Endothelial cell of umbilical vein (primary cell): ENCODE measurements at regions not wholly inside any gene's neighbourhood (a gene's known extent, or its start where the extent isn't known, plus 50 kb on each side); places are given as distances from the start of the nearest gene placed in this dataset.

Experiments
- BruUV-seq: library from RNA; stranded (reverse); fragments of 400-500 nt; replicated peaks from 2 replicates; lab custom pipeline; 2021; lab: Mats Ljungman, UMichigan
- CTCF ChIA-PET: fragments of 300-600, 350-600 bp; sonication (Branson Sonifier 250); formaldehyde crosslinking; loops from one replicate; lab custom pipeline; 2021; ENCODE audit warnings: antibody characterized with exemption, inconsistent platforms; lab: Charles Lee
- POLR2A ChIA-PET: fragments of 300-600, 350-600 bp; sonication (Branson Sonifier 250); formaldehyde crosslinking; loops from one replicate; lab custom pipeline; 2021; ENCODE audit warnings: antibody characterized with exemption, inconsistent platforms; lab: Charles Lee
- DNase-seq: peaks from one replicate; pipeline ENCODE4 v3.0.0-alpha.2; 2011; ENCODE audit warnings: low read depth, low spot score
- FAIRE-seq: peaks from 2 replicates; lab custom pipeline; 2011; peaks lifted over from hg19 to GRCh38; lab: Jason Lieb, UNC
- H2AFZ ChIP-seq: 2 replicates; pipeline ENCODE4 v1.6.0; 2012; ENCODE audit warnings: low read depth, low read length, control low read depth, inconsistent platforms
- H3K27ac ChIP-seq: 2 replicates; pipeline ENCODE4 v1.5.1; 2011; ENCODE audit warnings: low read depth, mild to moderate bottlenecking, control low read depth, low read length, moderate library complexity; ENCODE audit not compliant: insufficient read depth
- H3K27me3 ChIP-seq, 2 experiments: 2 replicates each; pipeline versions ENCODE4 v1.6.0 to v1.6.1; 2011; ENCODE audit warnings: low read length in 2 of 2, mixed read lengths in 1 of 2; ENCODE audit not compliant: control insufficient read depth in 2 of 2, insufficient read depth in 2 of 2
- H3K36me3 ChIP-seq, 2 experiments: 2 replicates in 1 of 2; 3 replicates in 1 of 2; pipeline ENCODE4 v1.5.1; 2011; ENCODE audit warnings: low read length in 2 of 2, mild to moderate bottlenecking in 1 of 2, moderate library complexity in 1 of 2; ENCODE audit not compliant: control insufficient read depth in 2 of 2, insufficient read depth in 2 of 2; ENCODE audit errors: extremely low read depth in 1 of 2
- H3K4me1 ChIP-seq: 3 replicates; pipeline ENCODE4 v1.5.1; 2011; ENCODE audit warnings: mild to moderate bottlenecking, low read length; ENCODE audit not compliant: control insufficient read depth, insufficient read depth; ENCODE audit errors: extremely low read depth
- H3K4me2 ChIP-seq: 2 replicates; pipeline ENCODE4 v1.6.1; 2011; ENCODE audit warnings: low read length, control low read depth, mixed read lengths; ENCODE audit not compliant: insufficient read depth
- H3K4me3 ChIP-seq, 3 experiments: fragments of 200-600 bp in 1 of 3; sonication (generic), shearing (Covaris generic) in 1 of 3; replicated peaks in 1 of 3; 2 replicates each; pipeline ENCODE4 v1.5.1; 2011 to 2016; ENCODE audit warnings: control low read depth in 3 of 3, low read length in 3 of 3, mild to moderate bottlenecking in 2 of 3, inconsistent platforms in 1 of 3, low read depth in 1 of 3, moderate library complexity in 1 of 3; ENCODE audit not compliant: insufficient read depth in 1 of 3
- H3K79me2 ChIP-seq: 2 replicates; pipeline ENCODE4 v1.6.0; 2012; ENCODE audit warnings: low read length, inconsistent platforms; ENCODE audit not compliant: control insufficient read depth, insufficient read depth
- H3K9ac ChIP-seq: replicated peaks from 2 replicates; pipeline ENCODE3; 2011; ENCODE audit warnings: low read length, control low read depth; ENCODE audit not compliant: insufficient read depth; ENCODE audit errors: extremely low read depth
- H3K9me1 ChIP-seq: replicated peaks from 3 replicates; pipeline ENCODE4 v1.6.0; 2011; ENCODE audit warnings: mild to moderate bottlenecking, low read length; ENCODE audit not compliant: control insufficient read depth, insufficient read depth; ENCODE audit errors: extremely low read depth
- H3K9me3 ChIP-seq: replicated peaks from 2 replicates; pipeline ENCODE4 v1.5.1; 2012; ENCODE audit warnings: low read length, inconsistent platforms; ENCODE audit not compliant: control insufficient read depth, insufficient read depth
- H4K20me1 ChIP-seq: replicated peaks from 2 replicates; pipeline ENCODE3; 2011; ENCODE audit warnings: mild to moderate bottlenecking, low read length; ENCODE audit not compliant: control insufficient read depth, insufficient read depth; ENCODE audit errors: extremely low read depth
- CTCF ChIP-seq, 2 donors: IDR thresholded peaks; 1 replicate in 1 of 2; 2 replicates in 1 of 2; pipeline ENCODE4 v1.5.1; 2011; ENCODE audit warnings: low read length in 2 of 2, mild to moderate bottlenecking in 2 of 2, moderate library complexity in 2 of 2, control low read depth in 1 of 2, inconsistent platforms in 1 of 2, low read depth in 1 of 2; ENCODE audit not compliant: insufficient read depth in 1 of 2; ENCODE audit errors: extremely low read depth in 1 of 2
- EZH2 ChIP-seq: IDR thresholded peaks from 2 replicates; pipeline ENCODE4 v1.6.1; 2012; ENCODE audit warnings: borderline replicate concordance, low read depth, mild to moderate bottlenecking, moderate library complexity, low read length, inconsistent platforms; ENCODE audit not compliant: severe bottlenecking
- FOS ChIP-seq: IDR thresholded peaks from 2 replicates; pipeline ENCODE4 v1.6.1; 2011; ENCODE audit warnings: mild to moderate bottlenecking, low read length, moderate library complexity, borderline replicate concordance; ENCODE audit not compliant: insufficient read depth
- GATA2 ChIP-seq: IDR thresholded peaks from 2 replicates; pipeline ENCODE4 v1.7.0; 2011; ENCODE audit warnings: low read depth, mild to moderate bottlenecking, moderate library complexity, mixed read lengths, low read length; ENCODE audit not compliant: insufficient read length, insufficient read depth
- JUN ChIP-seq: IDR thresholded peaks from 2 replicates; pipeline ENCODE4 v1.6.1; 2011; ENCODE audit warnings: borderline replicate concordance, low read depth; ENCODE audit not compliant: insufficient read length, insufficient read depth
- MAX ChIP-seq: IDR thresholded peaks from 2 replicates; pipeline ENCODE4 v1.6.1; 2011; ENCODE audit not compliant: insufficient read depth, insufficient read length
- MYC ChIP-seq: IDR thresholded peaks from one replicate; pipeline ENCODE4 v1.6.1; 2011; ENCODE audit warnings: mild to moderate bottlenecking, low read depth, low read length
- POLR2A ChIP-seq: IDR thresholded peaks from 2 replicates; pipeline ENCODE4 v1.6.1; 2012; ENCODE audit warnings: low read depth, mild to moderate bottlenecking, control low read depth, low read length
- POLR2AphosphoS5 ChIP-seq: IDR thresholded peaks from 2 replicates; pipeline ENCODE4 v1.6.1; 2012; ENCODE audit warnings: low read depth, mild to moderate bottlenecking, control low read depth, low read length, moderate library complexity; ENCODE audit not compliant: insufficient read depth
- dilution Hi-C: fragments of 300-500 bp; cut with MboI; formaldehyde crosslinking; loops from one replicate; pipeline ENCODE4 v1.15.0; 2019; ENCODE audit warnings: low sequenced_read_pairs; ENCODE audit not compliant: extremely low pct_ligation_motif_present
- intact Hi-C: fragments of 100-400 bp; cut with micrococcal nuclease; formaldehyde crosslinking; loops from one replicate; pipeline ENCODE4 v1.10.0; 2022

GRCh38 chr3:118167571-118167970, 867.1 kb downstream of the IGSF11 start:
- POLR2A ChIA-PET: no interaction called here
- Histone ChIP-seq H3K9ac (no peak overlapping the region), H3K9me1 (no peaks in the 10 kb centered on the region), H3K36me3 (no peaks in the 10 kb centered on the region), H3K79me2 (no peaks in the 10 kb centered on the region), H3K9me3 (no peaks in the 10 kb centered on the region), H2AFZ (no peak overlapping the region), H3K4me3 (no peak overlapping the region), H3K27ac (no peak overlapping the region), H4K20me1 (no peaks in the 10 kb centered on the region), H3K27me3 (no peaks in the 10 kb centered on the region), H3K4me1 (no peaks in the 10 kb centered on the region), H3K4me2 (no peak overlapping the region)
- TF ChIP-seq JUN: no peak
- no peak for TF ChIP-seq POLR2A
- no peak for TF ChIP-seq MYC
- no peak for TF ChIP-seq EZH2
- no peak for TF ChIP-seq MAX
- no peak for TF ChIP-seq POLR2AphosphoS5
- no peak for TF ChIP-seq CTCF (IDR thresholded peaks at IDR 0.05; ENCODE audit: extremely low read depth in 1 of 2, insufficient read depth in 1 of 2, low read depth in 1 of 2, low read length in 2 of 2)
- TF ChIP-seq FOS: no peak
- dilution Hi-C loops: no loop called here
- no peak for DNase-seq
- no peak for FAIRE-seq
- no TSS peak for BruUV-seq
- CTCF ChIA-PET: no interaction called here
- intact Hi-C loops: no loop called here

GRCh38 chr3:118168175-118168574, 866.5 kb downstream of the IGSF11 start:
- no peaks in the 10 kb centered on the region for H3K9me1 ChIP-seq
- H3K79me2 ChIP-seq: no peaks in the 10 kb centered on the region
- ChIA-PET POLR2A (no interaction called here), CTCF (no interaction called here)
- dilution Hi-C loops: no loop called here
- no peak for FAIRE-seq
- no peak overlapping the region for H3K9ac ChIP-seq
- no peaks in the 10 kb centered on the region for H3K27me3 ChIP-seq
- intact Hi-C loops: no loop called here
- BruUV-seq: no TSS peak
- no peak for DNase-seq
- no peak overlapping the region for H3K27ac ChIP-seq
- H4K20me1 ChIP-seq: no peaks in the 10 kb centered on the region
- no peak for TF ChIP-seq FOS
- no peak for TF ChIP-seq MAX
- TF ChIP-seq MYC: no peak
- TF ChIP-seq JUN: no peak
- no peak for TF ChIP-seq CTCF (IDR thresholded peaks at IDR 0.05; ENCODE audit: extremely low read depth in 1 of 2, insufficient read depth in 1 of 2, low read depth in 1 of 2, low read length in 2 of 2)
- TF ChIP-seq EZH2: no peak
- no peak for TF ChIP-seq POLR2A
- TF ChIP-seq POLR2AphosphoS5: no peak
- no peak for TF ChIP-seq GATA2
- H3K4me1 ChIP-seq: no peaks in the 10 kb centered on the region
- H2AFZ ChIP-seq: no peak overlapping the region
- H3K9me3 ChIP-seq: no peaks in the 10 kb centered on the region
- H3K4me2 ChIP-seq: no peak overlapping the region
- H3K4me3 ChIP-seq: no peak overlapping the region
- H3K36me3 ChIP-seq: no peaks in the 10 kb centered on the region
